Glutamatergic neuron (in vitro differentiated cells): ENCODE measurements at regions not wholly inside any gene's neighbourhood (a gene's known extent, or its start where the extent isn't known, plus 50 kb on each side); places are given as distances from the start of the nearest gene placed in this dataset.

ENCODE experiments used
- DNase-seq: peaks from one replicate; pipeline ENCODE4 v3.0.0; 2022
- H3K27ac Mint-ChIP-seq: one replicate; pipeline ENCODE4 v1.8.0; 2020; ENCODE audit warnings: mild to moderate bottlenecking, mixed read lengths, inconsistent platforms; ENCODE audit not compliant: unreplicated experiment
- H3K27me3 Mint-ChIP-seq: one replicate; pipeline ENCODE4 v1.8.0; 2020; ENCODE audit warnings: mild to moderate bottlenecking, moderate library complexity, mixed read lengths, inconsistent platforms; ENCODE audit not compliant: unreplicated experiment
- H3K36me3 Mint-ChIP-seq: one replicate; pipeline ENCODE4 v1.8.0; 2020; ENCODE audit warnings: mild to moderate bottlenecking, mixed read lengths, inconsistent platforms; ENCODE audit not compliant: unreplicated experiment
- H3K4me1 Mint-ChIP-seq: one replicate; pipeline ENCODE4 v1.8.0; 2020; ENCODE audit warnings: mild to moderate bottlenecking, low read depth, mixed read lengths, inconsistent platforms; ENCODE audit not compliant: unreplicated experiment
- H3K4me3 Mint-ChIP-seq: one replicate; pipeline ENCODE4 v1.8.0; 2020; ENCODE audit warnings: mild to moderate bottlenecking, mixed read lengths, inconsistent platforms; ENCODE audit not compliant: unreplicated experiment
- H3K9me3 Mint-ChIP-seq: one replicate; pipeline ENCODE4 v1.8.0; 2020; ENCODE audit warnings: mild to moderate bottlenecking, moderate library complexity, mixed read lengths, inconsistent platforms; ENCODE audit not compliant: unreplicated experiment
- CTCF ChIP-seq: fragments of 200-600 bp; sonication (generic); IDR thresholded peaks from one replicate; pipeline ENCODE4 v1.5.0; 2021; ENCODE audit not compliant: partially characterized antibody, unreplicated experiment

DNA sequence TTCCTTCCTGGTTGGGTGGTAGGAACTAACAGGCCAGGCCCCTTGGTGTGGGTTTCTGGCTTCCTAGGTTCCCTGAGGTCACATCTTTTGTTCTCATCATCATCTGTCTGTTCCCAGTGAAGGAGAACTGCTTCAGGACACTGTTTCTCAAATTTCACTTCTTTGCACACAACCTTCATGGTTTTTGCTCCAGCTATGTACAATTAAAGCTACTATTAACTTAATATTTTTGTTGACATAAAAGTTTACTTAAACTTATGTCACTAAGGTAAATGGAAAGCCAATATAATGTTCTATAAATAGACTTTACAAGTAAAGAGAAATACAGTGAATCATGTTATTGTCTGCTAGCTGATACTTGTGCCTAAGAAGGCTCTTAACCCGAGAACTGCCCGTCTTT is 120.7 kb upstream of the KCNG1 start:
- no peaks in the 10 kb centered on the region for H3K27me3 Mint-ChIP-seq
- H3K27ac Mint-ChIP-seq: no peak overlapping the region
- TF ChIP-seq CTCF: no peak
- H3K4me3 Mint-ChIP-seq: no peak overlapping the region
- H3K4me1 Mint-ChIP-seq: no peaks in the 10 kb centered on the region
- peaks cover 10% of the 10 kb centered on the region for H3K36me3 Mint-ChIP-seq
- peaks cover 3% of the 10 kb centered on the region for H3K9me3 Mint-ChIP-seq
- no peak for DNase-seq

DNA sequence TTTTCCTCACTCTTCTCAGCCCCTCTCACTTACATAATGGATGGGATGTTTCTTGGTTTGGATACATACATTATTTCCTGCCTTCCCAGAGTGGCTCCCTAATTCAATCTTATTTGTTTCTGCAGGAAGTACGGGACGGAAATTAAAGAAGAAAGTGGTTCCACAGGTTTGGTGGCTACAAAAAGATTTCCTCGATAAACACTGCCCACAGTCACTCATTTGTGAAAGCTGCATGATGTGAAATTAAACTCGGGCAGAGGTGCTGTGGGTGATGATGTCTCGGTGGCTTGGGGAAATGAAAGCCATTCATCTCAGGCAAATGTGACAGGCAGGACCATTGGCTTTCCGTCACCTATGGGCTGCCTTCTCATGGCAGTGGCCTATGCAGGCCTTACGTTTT is 119.5 kb upstream of the KCNG1 start:
- no peak overlapping the region for H3K4me3 Mint-ChIP-seq
- peaks cover 10% of the 10 kb centered on the region for H3K36me3 Mint-ChIP-seq
- H3K27ac Mint-ChIP-seq: no peak overlapping the region
- peaks cover 3% of the 10 kb centered on the region for H3K9me3 Mint-ChIP-seq
- no peaks in the 10 kb centered on the region for H3K4me1 Mint-ChIP-seq
- DNase-seq: no peak
- H3K27me3 Mint-ChIP-seq: no peaks in the 10 kb centered on the region
- TF ChIP-seq CTCF: no peak

GRCh38 chr20:51140671-51141070 is 117.8 kb upstream of the KCNG1 start:
- peaks cover 4% of the 10 kb centered on the region for H3K36me3 Mint-ChIP-seq
- no peak for DNase-seq
- no peak for TF ChIP-seq CTCF
- H3K27me3 Mint-ChIP-seq: no peaks in the 10 kb centered on the region
- H3K9me3 Mint-ChIP-seq: peaks cover 3% of the 10 kb centered on the region
- no peak overlapping the region for H3K27ac Mint-ChIP-seq
- H3K4me3 Mint-ChIP-seq: no peak overlapping the region
- H3K4me1 Mint-ChIP-seq: no peaks in the 10 kb centered on the region

GRCh38 chr20:51139891-51140290 is 117.0 kb upstream of the KCNG1 start:
- H3K36me3 Mint-ChIP-seq: no peaks in the 10 kb centered on the region
- no peak overlapping the region for H3K4me3 Mint-ChIP-seq
- peaks cover 3% of the 10 kb centered on the region for H3K9me3 Mint-ChIP-seq
- no peak for TF ChIP-seq CTCF
- H3K27me3 Mint-ChIP-seq: no peaks in the 10 kb centered on the region
- no peak overlapping the region for H3K27ac Mint-ChIP-seq
- no peak for DNase-seq
- no peaks in the 10 kb centered on the region for H3K4me1 Mint-ChIP-seq

DNA sequence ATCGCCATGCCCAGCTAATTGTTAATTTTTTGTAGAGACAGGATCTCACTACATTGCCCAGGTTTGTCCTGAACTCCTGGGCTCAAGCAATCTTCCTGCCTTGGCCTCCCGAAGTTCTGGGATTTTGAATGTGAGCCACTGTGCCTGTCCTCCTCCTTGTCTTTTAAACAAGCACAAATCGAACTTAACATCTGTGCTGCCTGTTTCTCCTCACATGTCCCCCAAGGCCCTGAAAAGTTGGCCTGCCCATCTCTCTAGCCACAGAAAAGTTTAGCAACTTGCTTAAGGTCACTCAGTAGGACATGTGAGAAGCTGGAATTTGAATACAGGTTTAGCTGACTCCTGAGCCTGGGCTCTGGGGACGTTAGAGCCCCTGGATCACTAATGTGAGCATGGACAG is 115.7 kb upstream of the KCNG1 start:
- Mint-ChIP-seq H3K27me3 (no peaks in the 10 kb centered on the region), H3K36me3 (no peaks in the 10 kb centered on the region), H3K9me3 (peaks cover 3% of the 10 kb centered on the region), H3K4me1 (no peaks in the 10 kb centered on the region), H3K4me3 (no peak overlapping the region), H3K27ac (no peak overlapping the region)
- no peak for TF ChIP-seq CTCF
- no peak for DNase-seq
